NCI-H2081 (cell line): ENCODE measurements at regions not wholly inside any gene's neighbourhood (a gene's known extent, or its start where the extent isn't known, plus 50 kb on each side); places are given as distances from the start of the nearest gene placed in this dataset.

Source experiments
- DNase-seq, 2 experiments: peaks; one replicate each; lab custom pipeline; 2025; lab: John Stamatoyannopoulos, UW

- DNase-seq: no peak
These were observed 129.8 kb downstream of the UGT8 start for GRCh38 chr4:114728426-114728825.

GRCh38 chr4:114729068-114729738 is 130.6 kb downstream of the UGT8 start:
- DNase-seq: peak; percentile 56 to 78

- no peak for DNase-seq
These were observed 136.0 kb downstream of the UGT8 start for GRCh38 chr4:114734594-114734993.

DNA sequence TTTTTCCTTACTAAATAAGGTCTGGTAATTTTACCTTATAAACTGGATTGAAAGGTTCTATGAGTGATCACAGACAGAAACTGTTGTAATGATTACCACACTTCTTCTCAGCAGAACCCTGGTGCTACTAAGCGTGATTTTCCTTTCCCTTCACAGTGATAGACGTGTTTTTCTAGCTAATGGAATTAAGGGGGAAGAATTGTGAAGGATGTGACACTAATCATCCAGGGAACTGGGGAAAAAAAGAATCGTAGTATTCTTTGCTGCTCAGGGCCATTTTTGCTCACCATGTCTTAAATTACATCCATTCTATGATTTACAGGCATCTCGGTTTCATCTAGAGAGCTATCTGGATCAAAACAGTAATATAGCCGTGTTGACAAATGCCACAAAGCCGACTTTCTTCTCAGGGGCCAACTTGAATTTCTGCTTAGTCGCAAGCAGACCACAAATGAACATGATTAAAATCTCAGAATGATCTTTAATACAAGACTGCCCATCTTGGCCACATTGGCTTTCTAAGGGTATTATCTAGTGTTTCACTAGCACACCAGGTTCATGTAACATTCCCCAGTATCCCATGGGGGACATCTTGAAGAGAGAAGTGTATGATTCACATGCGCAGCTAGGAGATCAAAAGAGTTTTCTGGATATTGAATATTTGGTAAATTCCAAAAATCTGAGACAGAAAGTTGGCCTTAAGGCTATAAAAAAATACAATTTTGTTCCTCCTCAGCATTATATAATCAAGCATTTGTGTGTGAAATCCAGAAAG is 154.0 kb downstream of the UGT8 start:
- DNase-seq: no peak

DNA sequence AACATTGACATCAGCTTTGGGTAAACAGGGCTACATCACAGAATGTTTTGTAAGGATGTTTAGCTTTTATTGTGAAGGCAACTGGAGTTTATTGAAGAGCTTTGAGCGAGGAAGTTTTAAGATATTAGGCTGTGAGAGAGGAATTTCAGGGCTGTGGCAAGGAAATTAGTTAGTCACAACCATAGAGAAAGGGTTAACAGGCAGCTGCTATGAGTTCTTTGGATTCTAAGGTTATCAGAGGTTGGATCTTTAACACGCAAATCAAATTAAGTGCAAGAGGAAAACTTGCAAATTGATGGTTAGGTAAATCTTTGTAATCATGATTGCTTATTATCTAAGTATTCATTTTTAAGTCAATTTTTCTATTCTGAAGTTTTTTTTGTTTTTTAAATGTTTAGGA is 156.0 kb downstream of the UGT8 start:
- DNase-seq: no peak

GRCh38 chr4:114758066-114758465 is 159.5 kb downstream of the UGT8 start:
- no peak for DNase-seq

GRCh38 chr4:114768501-114768900 is 169.9 kb downstream of the UGT8 start:
- DNase-seq: no peak

- no peak for DNase-seq
These were observed 172.0 kb downstream of the UGT8 start for GRCh38 chr4:114770624-114771023.

DNA sequence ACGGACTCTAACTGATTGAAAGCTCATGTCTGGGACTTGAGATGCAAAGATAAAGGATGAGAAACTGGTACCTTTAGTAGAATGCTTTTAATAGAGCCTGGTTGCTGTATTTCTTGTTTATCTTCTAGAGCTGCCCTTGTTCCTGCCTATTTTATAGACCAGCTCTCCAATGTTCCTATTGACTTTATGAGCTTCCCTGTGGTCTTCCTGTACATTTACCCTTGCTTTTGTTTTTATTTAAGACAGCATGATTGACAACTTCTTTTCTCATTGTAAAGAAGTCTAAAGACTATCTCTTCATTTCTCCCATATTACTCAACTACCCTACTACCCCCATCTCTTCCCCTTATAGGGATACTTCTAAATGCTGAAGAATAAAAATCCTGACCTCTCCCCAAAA is 174.7 kb downstream of the UGT8 start:
- peak in 1 of 2 experiments; percentile 0 for DNase-seq
